Loucy (cell line): ENCODE measurements at regions not wholly inside any gene's neighbourhood (a gene's known extent, or its start where the extent isn't known, plus 50 kb on each side); places are given as distances from the start of the nearest gene placed in this dataset.

Experiments
- H2AFZ ChIP-seq: fragments of 200-600 bp; sonication (generic); 2 replicates; pipeline ENCODE4 v1.6.0; 2016; ENCODE audit warnings: antibody characterized with exemption, mild to moderate bottlenecking, low read length, moderate library complexity
- H3F3A ChIP-seq: fragments of 200-600 bp; 2 replicates; pipeline ENCODE4 v1.6.0; 2016; ENCODE audit warnings: antibody characterized with exemption, low read depth, mild to moderate bottlenecking
- H3K27me3 ChIP-seq: fragments of 200-600 bp; sonication (generic); 2 replicates; pipeline ENCODE4 v1.6.1; 2014; ENCODE audit warnings: low read length, mild to moderate bottlenecking; ENCODE audit not compliant: insufficient read depth, poor library complexity, severe bottlenecking
- H3K36me3 ChIP-seq: fragments of 200-600 bp; sonication (generic); 2 replicates; pipeline ENCODE4 v1.6.1; 2016; ENCODE audit warnings: low read length; ENCODE audit not compliant: insufficient read depth
- H3K4me1 ChIP-seq: fragments of 200-600 bp; sonication (generic); 2 replicates; pipeline ENCODE4 v1.5.1; 2014; ENCODE audit warnings: low read length, mild to moderate bottlenecking; ENCODE audit not compliant: insufficient read depth, poor library complexity, severe bottlenecking
- H3K4me2 ChIP-seq: fragments of 200-600 bp; sonication (generic); 2 replicates; pipeline ENCODE4 v1.6.0; 2014; ENCODE audit warnings: antibody characterized with exemption, low read length, low read depth, mild to moderate bottlenecking; ENCODE audit not compliant: poor library complexity, severe bottlenecking
- H3K4me3 ChIP-seq: fragments of 200-600 bp; sonication (generic); 2 replicates; pipeline ENCODE4 v1.5.1; 2014; ENCODE audit warnings: low read length, mild to moderate bottlenecking, mixed read lengths; ENCODE audit not compliant: poor library complexity, severe bottlenecking
- H3K79me2 ChIP-seq: fragments of 200-600 bp; sonication (generic); 2 replicates; pipeline ENCODE4 v1.6.1; 2014; ENCODE audit warnings: low read length; ENCODE audit not compliant: insufficient read depth
- H3K9ac ChIP-seq: fragments of 200-600 bp; sonication (generic); 2 replicates; pipeline ENCODE4 v1.6.0; 2014; ENCODE audit warnings: mild to moderate bottlenecking, low read depth, low read length, moderate library complexity; ENCODE audit not compliant: poor library complexity, severe bottlenecking
- H3K9me2 ChIP-seq: fragments of 200-600 bp; sonication (generic); replicated peaks from 2 replicates; pipeline ENCODE4 v1.6.1; 2016; ENCODE audit warnings: low read depth, low read length, mixed read lengths
- H3K9me3 ChIP-seq: fragments of 200-600 bp; sonication (generic); 2 replicates; pipeline ENCODE4 v1.6.1; 2014; ENCODE audit warnings: mild to moderate bottlenecking, antibody characterized with exemption, low read length, low read depth; ENCODE audit not compliant: insufficient read depth
- H4K20me1 ChIP-seq: fragments of 200-600 bp; sonication (generic); 2 replicates; pipeline ENCODE4 v1.6.0; 2014; ENCODE audit warnings: antibody characterized with exemption, low read length, mild to moderate bottlenecking; ENCODE audit not compliant: insufficient read depth, poor library complexity, severe bottlenecking
- EZH2phosphoT487 ChIP-seq: fragments of 200-600 bp; IDR thresholded peaks from 2 replicates; pipeline ENCODE4 v1.6.1; 2018; ENCODE audit warnings: antibody characterized with exemption, mild to moderate bottlenecking, moderate library complexity, borderline replicate concordance
- TF ChIP-seq, protein P1 (sequence below): fragments of 200-600 bp; sonication (generic); conservative IDR thresholded peaks from 2 replicates; pipeline ENCODE4 v1.5.1; 2014; ENCODE audit warnings: mild to moderate bottlenecking, antibody characterized with exemption, low read length

DNA sequence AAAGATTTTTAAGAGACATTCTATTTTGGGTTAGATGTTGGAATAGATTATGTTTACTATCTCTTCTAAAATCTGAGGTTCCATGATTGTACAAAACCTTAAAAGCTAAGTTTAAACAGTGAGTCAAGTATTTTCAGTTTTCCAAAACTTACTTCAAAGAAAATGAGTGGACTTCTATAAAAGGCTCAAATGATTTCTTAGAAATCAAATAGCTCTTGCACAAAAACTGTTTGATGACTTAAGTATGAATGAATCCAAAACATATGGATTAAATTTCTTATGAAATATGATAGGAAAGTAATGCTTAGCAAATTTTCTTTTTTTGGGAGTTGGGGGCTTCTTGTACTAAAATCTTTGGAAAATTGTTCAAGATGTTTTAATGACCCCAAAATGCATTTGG, 837.3 kb upstream of the SLC35B3 start:
- TF ChIP-seq EZH2phosphoT487, result no peak
- TF ChIP-seq, protein P1, sequence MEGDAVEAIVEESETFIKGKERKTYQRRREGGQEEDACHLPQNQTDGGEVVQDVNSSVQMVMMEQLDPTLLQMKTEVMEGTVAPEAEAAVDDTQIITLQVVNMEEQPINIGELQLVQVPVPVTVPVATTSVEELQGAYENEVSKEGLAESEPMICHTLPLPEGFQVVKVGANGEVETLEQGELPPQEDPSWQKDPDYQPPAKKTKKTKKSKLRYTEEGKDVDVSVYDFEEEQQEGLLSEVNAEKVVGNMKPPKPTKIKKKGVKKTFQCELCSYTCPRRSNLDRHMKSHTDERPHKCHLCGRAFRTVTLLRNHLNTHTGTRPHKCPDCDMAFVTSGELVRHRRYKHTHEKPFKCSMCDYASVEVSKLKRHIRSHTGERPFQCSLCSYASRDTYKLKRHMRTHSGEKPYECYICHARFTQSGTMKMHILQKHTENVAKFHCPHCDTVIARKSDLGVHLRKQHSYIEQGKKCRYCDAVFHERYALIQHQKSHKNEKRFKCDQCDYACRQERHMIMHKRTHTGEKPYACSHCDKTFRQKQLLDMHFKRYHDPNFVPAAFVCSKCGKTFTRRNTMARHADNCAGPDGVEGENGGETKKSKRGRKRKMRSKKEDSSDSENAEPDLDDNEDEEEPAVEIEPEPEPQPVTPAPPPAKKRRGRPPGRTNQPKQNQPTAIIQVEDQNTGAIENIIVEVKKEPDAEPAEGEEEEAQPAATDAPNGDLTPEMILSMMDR, result no peak

DNA sequence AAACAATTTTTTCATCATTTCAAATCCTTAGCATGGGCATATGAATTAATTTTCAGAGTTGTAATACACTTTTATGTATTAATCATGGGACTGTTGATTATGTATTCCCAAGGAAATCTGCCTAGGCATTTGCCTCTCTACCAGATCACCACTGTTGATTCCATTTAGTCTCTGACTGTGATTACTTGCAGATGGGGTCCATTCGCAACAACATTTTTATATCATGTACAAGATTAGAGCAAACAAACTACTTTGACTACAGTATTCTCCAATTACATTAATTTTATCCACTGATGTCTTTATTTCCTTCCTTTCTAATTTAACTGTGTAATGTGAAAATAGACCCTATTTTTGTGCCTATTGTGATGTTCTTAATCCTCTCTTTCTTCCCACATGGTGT, 831.4 kb upstream of the SLC35B3 start:
- H3K9ac ChIP-seq, result no peak overlapping the region
- no peaks in the 10 kb centered on the region for H3K9me3 ChIP-seq
- H3K9me2 ChIP-seq, result no peaks in the 10 kb centered on the region
- TF ChIP-seq, protein P1, result no peak
- no peak for TF ChIP-seq EZH2phosphoT487
- no peaks in the 10 kb centered on the region for H3K4me1 ChIP-seq
- no peaks in the 10 kb centered on the region for H3K36me3 ChIP-seq
- H3K4me3 ChIP-seq, result no peak overlapping the region
- no peak overlapping the region for H2AFZ ChIP-seq
- no peaks in the 10 kb centered on the region for H4K20me1 ChIP-seq
- no peak overlapping the region for H3K4me2 ChIP-seq
- no peaks in the 10 kb centered on the region for H3K79me2 ChIP-seq
- H3F3A ChIP-seq, result no peaks in the 10 kb centered on the region
- no peaks in the 10 kb centered on the region for H3K27me3 ChIP-seq

More for the DNA sequence above, 837.3 kb upstream of the SLC35B3 start:
- H3K79me2 ChIP-seq, result no peaks in the 10 kb centered on the region
- no peaks in the 10 kb centered on the region for H3K27me3 ChIP-seq
- H2AFZ ChIP-seq, result no peak overlapping the region
- no peak overlapping the region for H3K4me3 ChIP-seq
- no peaks in the 10 kb centered on the region for H3K9me2 ChIP-seq
- H3K9me3 ChIP-seq, result no peaks in the 10 kb centered on the region
- H4K20me1 ChIP-seq, result no peaks in the 10 kb centered on the region
- no peaks in the 10 kb centered on the region for H3K4me1 ChIP-seq
- H3K4me2 ChIP-seq, result no peak overlapping the region
- H3K36me3 ChIP-seq, result no peaks in the 10 kb centered on the region
- no peak overlapping the region for H3K9ac ChIP-seq
- no peaks in the 10 kb centered on the region for H3F3A ChIP-seq

DNA sequence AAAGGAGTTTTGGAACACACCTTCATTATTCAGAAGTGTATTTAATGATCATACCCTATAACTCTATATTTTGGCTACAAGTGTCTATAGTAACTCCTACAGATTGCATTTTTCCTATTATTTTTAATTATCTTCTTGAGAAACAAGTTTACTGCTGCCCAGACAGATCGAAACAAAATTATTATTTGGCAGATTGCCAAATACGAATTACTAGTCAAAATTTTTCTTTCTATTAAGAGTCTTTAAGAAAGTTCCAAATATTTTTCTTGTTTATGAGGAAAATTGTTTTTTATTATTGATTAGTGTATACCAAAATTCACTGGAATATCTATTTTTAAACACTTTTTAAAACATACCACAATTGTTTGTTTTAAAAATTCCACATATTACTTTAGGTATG, 821.9 kb upstream of the SLC35B3 start:
- no peaks in the 10 kb centered on the region for H3K36me3 ChIP-seq
- no peaks in the 10 kb centered on the region for H3K9me2 ChIP-seq
- H3K4me1 ChIP-seq, result no peaks in the 10 kb centered on the region
- H3K4me3 ChIP-seq, result no peak overlapping the region
- no peaks in the 10 kb centered on the region for H3K27me3 ChIP-seq
- no peak overlapping the region for H2AFZ ChIP-seq
- no peaks in the 10 kb centered on the region; the same call in 1 of the 2 replicates for H3K9me3 ChIP-seq
- H3K9ac ChIP-seq, result no peak overlapping the region
- no peaks in the 10 kb centered on the region for H3K79me2 ChIP-seq
- H3K4me2 ChIP-seq, result no peak overlapping the region
- H4K20me1 ChIP-seq, result no peaks in the 10 kb centered on the region
- TF ChIP-seq, protein P1, result no peak
- no peak for TF ChIP-seq EZH2phosphoT487
- no peaks in the 10 kb centered on the region for H3F3A ChIP-seq
